ENCODE measurements at regions not wholly inside any gene's neighbourhood (a gene's known extent, or its start where the extent isn't known, plus 50 kb on each side); places are given as distances from the start of the nearest gene placed in this dataset.

DNA sequence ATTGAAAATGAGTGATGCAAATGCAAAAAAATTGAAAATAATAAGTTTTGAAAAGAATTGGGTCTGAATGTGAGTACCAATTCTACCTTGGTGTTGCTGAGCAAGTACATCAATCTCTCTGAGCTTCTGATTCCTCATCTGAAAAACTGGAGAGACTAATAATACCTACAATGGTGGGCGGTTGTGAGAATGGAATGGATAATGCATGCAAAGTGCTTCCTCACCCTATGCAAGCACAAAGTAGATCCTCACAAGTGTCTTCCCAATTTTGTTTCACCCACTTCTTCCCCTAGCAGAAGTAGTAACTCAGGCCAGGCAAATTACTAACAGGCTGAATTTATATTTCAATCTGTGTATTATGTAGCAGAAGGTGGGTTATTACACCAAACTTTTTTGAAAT is 191.7 kb upstream of the PIK3C3 start:
- TF ChIP-seq, protein P1, sequence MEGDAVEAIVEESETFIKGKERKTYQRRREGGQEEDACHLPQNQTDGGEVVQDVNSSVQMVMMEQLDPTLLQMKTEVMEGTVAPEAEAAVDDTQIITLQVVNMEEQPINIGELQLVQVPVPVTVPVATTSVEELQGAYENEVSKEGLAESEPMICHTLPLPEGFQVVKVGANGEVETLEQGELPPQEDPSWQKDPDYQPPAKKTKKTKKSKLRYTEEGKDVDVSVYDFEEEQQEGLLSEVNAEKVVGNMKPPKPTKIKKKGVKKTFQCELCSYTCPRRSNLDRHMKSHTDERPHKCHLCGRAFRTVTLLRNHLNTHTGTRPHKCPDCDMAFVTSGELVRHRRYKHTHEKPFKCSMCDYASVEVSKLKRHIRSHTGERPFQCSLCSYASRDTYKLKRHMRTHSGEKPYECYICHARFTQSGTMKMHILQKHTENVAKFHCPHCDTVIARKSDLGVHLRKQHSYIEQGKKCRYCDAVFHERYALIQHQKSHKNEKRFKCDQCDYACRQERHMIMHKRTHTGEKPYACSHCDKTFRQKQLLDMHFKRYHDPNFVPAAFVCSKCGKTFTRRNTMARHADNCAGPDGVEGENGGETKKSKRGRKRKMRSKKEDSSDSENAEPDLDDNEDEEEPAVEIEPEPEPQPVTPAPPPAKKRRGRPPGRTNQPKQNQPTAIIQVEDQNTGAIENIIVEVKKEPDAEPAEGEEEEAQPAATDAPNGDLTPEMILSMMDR (IDR thresholded peaks at IDR 0.05) = no peak
- TF ChIP-seq POLR2A (IDR thresholded peaks at IDR 0.05) = no peak
